CD4-positive, alpha-beta T cell treated with Interleukin-15 for 4 hours (primary cell): ENCODE measurements at regions not wholly inside any gene's neighbourhood (a gene's known extent, or its start where the extent isn't known, plus 50 kb on each side); places are given as distances from the start of the nearest gene placed in this dataset.
"Not testable (repeated sequence)": the region's sequence is repeated elsewhere in the genome, so short reads cannot be mapped to it uniquely, and the experiment has no call there.

ENCODE experiments used
- DNase-seq: peaks from one replicate; pipeline ENCODE4 v3.0.0-alpha.2; 2020; ENCODE audit warnings: low spot score

DNA sequence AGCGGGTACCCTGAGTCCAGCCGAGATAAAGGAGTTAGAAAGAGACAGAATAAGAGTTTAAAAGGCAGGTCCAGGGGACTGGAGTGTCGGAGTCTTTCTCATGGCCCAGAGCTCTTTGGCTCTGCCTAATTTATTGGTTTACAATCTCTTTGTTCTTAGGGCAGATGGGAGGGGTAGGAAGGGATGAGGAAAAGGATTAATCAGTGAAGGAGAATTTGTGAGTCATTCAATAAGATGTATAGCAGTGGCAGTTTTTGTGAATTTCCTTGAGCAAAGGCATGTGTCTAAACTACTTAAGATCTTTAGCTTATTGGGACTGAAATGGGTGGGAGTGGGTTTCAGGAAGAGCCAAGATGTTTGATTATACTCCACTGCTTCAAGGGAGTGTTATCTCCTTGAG lies 1671.7 kb downstream of the EFNA5 start:
- DNase-seq, result not testable (repeated sequence)

DNA sequence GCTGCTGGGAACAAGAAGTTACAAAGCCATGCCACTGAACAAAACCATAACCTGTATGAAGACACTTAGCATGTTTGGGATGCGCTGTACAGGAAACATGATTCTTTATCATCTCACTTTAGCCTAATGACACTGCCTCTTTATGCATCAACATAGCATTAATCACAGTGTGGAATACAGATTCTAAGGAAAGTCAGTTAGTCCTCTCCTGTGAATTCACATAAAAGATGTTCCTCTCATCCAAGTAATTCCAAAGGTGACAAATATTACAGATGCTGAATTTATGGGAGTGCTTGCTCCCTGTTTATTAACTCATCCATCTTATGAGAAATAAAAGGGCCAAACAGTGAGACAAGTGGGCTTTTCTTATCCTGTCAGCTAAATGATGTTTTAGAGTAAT lies 1677.7 kb downstream of the EFNA5 start:
- DNase-seq, result no peak

- no peak for DNase-seq
Measured at GRCh38 chr5:105982526-105982925, 1688.2 kb downstream of the EFNA5 start.

GRCh38 chr5:105978011-105978410 lies 1692.7 kb downstream of the EFNA5 start:
- DNase-seq, result no peak

GRCh38 chr5:105977163-105977562 lies 1693.6 kb downstream of the EFNA5 start:
- DNase-seq, result no peak

GRCh38 chr5:105970919-105971318 lies 1699.8 kb downstream of the EFNA5 start:
- no peak for DNase-seq

DNA sequence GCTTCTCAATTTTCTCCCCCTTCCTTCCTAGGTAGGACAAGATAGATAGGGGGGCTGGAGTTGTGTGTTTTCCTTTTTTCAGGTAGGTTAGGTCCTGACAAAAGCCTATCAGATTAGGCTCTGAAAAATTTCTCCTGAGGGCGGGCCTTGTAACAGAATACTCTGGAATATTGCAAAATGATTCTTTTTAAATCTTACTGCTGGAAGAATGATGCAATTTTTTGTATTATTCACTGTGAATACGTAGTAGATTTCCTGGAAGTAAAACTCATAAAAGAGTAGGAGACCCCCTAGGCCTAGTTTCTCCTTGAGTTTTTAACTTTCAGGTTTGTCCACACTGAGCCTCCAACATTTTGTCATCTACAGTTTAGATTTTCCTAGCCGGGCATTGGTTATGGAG lies 1701.8 kb downstream of the EFNA5 start:
- no peak for DNase-seq

GRCh38 chr5:105963696-105964255 lies 1707.0 kb downstream of the EFNA5 start:
- DNase-seq, result no peak

DNA sequence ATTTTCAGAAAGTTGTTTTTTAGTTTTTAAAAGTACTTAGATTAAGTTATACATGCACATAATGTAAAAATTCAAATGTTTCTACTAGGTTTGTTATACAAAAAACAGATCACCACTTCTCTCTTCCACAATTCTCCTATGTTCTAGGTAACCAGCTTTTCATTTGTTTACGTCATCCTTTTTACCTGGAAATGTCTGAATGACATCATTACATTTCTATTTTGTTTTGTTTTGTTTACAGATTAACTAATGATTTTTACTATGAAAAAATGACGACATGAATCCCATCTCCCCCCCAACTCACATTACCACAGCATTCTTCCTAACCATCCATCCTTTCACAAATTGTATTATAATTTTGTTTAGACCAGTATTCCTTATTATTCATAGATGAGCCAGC lies 1709.2 kb downstream of the EFNA5 start:
- DNase-seq, result no peak

DNA sequence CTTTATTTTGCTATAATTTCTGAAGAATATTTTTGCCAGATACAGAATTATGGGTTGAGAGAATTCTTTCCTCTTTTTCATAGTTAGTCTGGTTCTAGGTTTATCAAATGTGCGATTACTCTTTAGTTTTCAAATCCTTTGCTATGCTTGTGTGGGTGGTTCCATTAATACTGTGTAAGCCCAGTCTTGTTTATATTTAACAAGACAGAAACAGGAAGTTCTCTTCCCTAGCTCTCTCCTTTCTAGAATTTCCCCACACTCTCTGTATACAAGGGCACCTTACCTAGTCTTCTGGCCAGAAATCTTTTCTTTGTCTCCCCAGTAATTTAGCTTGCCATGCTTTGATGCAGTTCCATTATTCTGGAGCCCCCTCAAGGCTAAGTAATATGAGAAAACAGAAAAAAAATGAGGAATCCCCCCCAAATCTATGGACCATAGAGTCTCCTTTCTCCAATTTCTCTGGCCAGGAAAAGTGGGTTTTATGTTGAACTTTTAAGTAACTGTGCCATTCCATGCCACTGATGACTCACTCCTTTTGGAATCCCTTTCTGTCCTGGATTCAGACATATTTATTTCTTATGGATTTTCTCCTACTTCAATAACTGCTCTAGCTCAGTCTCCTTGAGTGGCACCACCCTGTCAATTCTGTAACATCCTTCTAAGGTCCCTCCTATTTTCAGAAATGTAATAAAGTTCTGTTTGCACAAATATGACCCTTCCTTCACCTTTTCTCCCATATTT lies 1714.1 kb downstream of the EFNA5 start:
- DNase-seq, result no peak

- DNase-seq, result no peak
Measured at GRCh38 chr5:105954341-105954740, 1716.4 kb downstream of the EFNA5 start.

DNA sequence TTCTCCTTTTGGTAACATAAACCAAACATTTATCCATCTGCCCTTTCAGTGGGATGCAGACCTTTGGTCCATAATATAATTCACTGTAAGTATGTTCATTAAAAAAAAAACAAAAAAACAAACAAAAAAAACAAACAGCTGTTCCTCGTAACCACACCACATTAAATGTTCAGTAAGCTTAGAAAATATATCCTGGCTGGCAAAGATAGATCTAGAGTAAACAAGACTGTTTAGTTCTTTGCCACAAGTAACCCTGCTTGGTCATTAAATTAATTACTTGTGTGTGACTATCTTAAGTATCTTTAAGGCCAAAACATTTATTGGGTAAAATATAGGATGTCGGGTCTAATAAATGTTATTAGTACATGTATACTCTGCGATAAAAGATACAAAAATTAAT lies 1717.1 kb downstream of the EFNA5 start:
- DNase-seq, result no peak

- no peak for DNase-seq
Measured at GRCh38 chr5:105952875-105953274, 1717.9 kb downstream of the EFNA5 start.

- DNase-seq, result no peak
Measured at GRCh38 chr5:105947461-105947860, 1723.3 kb downstream of the EFNA5 start.

GRCh38 chr5:105945203-105945972 lies 1725.3 kb downstream of the EFNA5 start:
- DNase-seq, result no peak

GRCh38 chr5:105940181-105940580 lies 1730.6 kb downstream of the EFNA5 start:
- no peak for DNase-seq

- DNase-seq, result no peak
Measured at GRCh38 chr5:105934171-105934570, 1736.6 kb downstream of the EFNA5 start.

DNA sequence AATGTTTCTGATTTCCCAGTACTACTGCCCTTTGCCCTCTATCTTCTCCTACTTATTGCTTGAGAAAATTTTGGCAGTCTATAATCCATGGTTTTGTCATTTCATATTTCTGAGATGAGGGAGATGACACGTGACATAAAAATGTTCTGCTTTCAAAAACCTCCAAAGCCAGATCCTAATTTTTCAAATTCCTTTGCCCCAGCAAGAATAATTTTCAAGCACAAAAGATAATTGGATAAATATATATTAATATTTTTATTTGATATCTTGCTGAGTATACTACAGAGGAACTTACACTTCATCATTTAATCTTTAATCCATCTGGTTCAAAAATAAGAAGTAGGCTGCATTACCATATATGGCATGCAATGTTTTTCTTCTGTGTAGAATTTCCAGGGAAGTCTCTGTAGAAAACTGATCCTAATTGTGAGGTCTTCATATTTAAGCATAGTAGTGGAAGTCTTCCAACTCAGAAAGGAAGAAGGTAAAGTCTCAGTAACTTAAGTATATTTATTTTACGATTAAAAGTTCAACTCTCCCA lies 1738.8 kb downstream of the EFNA5 start:
- DNase-seq, result no peak

DNA sequence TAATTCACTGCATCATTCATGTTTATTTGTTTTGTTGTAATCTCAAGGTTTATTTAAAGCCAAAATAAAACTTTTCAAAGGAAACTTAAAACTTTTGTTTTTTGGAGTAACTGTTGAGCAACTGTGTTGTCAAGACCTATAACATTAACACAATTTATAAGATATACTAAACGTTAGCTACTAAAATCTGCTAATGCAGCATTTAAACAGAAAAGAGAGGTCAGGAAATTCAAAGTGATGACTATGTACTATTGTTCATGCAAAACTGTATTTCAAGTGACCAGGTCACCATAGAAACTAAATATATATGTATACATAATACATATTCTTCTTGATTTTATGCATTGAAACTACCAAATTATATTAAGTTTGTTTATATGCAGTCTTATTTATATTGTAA lies 1740.9 kb downstream of the EFNA5 start:
- no peak for DNase-seq

GRCh38 chr5:105924366-105924765 lies 1746.4 kb downstream of the EFNA5 start:
- no peak for DNase-seq

DNA sequence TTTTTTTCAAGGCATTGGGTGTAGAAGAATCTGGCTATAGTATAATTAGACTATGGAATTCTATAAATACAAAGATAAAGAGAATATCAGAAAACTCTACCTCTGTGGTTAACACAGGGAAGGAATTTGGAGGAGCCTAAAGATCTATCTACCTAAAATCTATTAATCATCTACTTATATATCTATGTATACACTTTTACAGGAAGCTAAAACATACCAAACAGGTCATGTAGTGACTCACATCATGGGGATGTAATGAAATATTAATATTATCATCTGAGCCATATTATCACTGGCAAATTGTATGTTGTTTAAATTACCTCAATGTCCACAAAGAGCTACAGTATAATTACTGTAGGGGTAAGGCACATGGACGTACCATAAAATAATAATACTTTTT lies 1748.2 kb downstream of the EFNA5 start:
- no peak for DNase-seq

DNA sequence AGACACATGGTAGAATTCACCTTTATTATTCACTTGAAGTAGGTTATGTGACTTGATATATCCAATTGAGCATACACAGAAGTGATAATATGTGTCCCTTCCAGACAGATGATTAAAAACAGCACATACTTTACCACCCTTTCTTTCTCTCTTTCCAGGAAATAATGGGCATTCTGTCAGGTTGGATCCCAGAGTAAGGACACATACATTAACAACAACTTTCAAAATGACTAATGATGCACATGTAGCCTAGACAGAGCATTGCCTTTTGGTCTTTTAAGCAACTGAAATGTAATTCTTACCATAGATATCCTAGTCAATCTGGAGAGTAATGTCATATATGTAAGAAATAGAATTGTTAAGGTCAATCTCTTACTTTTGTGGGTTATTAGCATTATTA lies 1748.7 kb downstream of the EFNA5 start:
- no peak for DNase-seq

GRCh38 chr5:105917189-105917588 lies 1753.5 kb downstream of the EFNA5 start:
- DNase-seq, result no peak
